Aorta (tissue), 5 donors: ENCODE measurements at regions not wholly inside any gene's neighbourhood (a gene's known extent, or its start where the extent isn't known, plus 50 kb on each side); places are given as distances from the start of the nearest gene placed in this dataset.

Experiments
- ATAC-seq: fragments of 200-7000 bp; cut with Tn5 transposase; one replicate; pipeline ENCODE4 v1.9.1; 2022; ENCODE audit warnings: moderate library complexity; ENCODE audit not compliant: low FRiP score
- DNase-seq, 2 donors: peaks; one replicate each; pipeline ENCODE4 v3.0.0-alpha.2; 2020
- H3K27ac ChIP-seq, 2 donors: one replicate each; pipeline ENCODE4 v1.5.1; 2013; ENCODE audit warnings: low read length in 2 of 2, mild to moderate bottlenecking in 2 of 2, moderate library complexity in 2 of 2, control low read depth in 1 of 2, inconsistent platforms in 1 of 2, low read depth in 1 of 2
- H3K27me3 ChIP-seq, 2 donors: one replicate each; pipeline ENCODE4 v1.6.1; 2013; ENCODE audit warnings: control low read depth in 1 of 2, low read length in 1 of 2, mild to moderate bottlenecking in 1 of 2, moderate library complexity in 1 of 2; ENCODE audit not compliant: insufficient read depth in 2 of 2, control insufficient read depth in 1 of 2
- H3K36me3 ChIP-seq, 2 donors: one replicate each; pipeline ENCODE4 v1.6.1; 2013; ENCODE audit warnings: control low read depth in 1 of 2, low read length in 1 of 2, mild to moderate bottlenecking in 1 of 2; ENCODE audit not compliant: insufficient read depth in 2 of 2, control insufficient read depth in 1 of 2
- H3K4me1 ChIP-seq, 2 donors: one replicate each; pipeline ENCODE4 v1.6.1; 2013; ENCODE audit warnings: low read length in 2 of 2, control low read depth in 1 of 2, mild to moderate bottlenecking in 1 of 2, moderate library complexity in 1 of 2; ENCODE audit not compliant: insufficient read depth in 2 of 2, control insufficient read depth in 1 of 2
- H3K4me3 ChIP-seq, 2 donors: one replicate each; pipeline ENCODE4 v1.5.1; 2013; ENCODE audit warnings: low read length in 2 of 2, control low read depth in 1 of 2, mild to moderate bottlenecking in 1 of 2
- H3K9me3 ChIP-seq: one replicate; pipeline ENCODE4 v1.6.1; 2013; ENCODE audit warnings: mild to moderate bottlenecking, low read length; ENCODE audit not compliant: control insufficient read depth
- WGBS, 2 donors: extraction: QIAGEN DNeasy Blood & Tissue Kit; methylation state at CpG; one replicate each; pipeline ENCODE4 v1.1.7; 2013; 5-methylcytosine and 5-hydroxymethylcytosine counted together
- intact Hi-C, 2 donors: fragments of 100-400 bp; cut with DNase I; formaldehyde crosslinking; loops; one replicate each; pipeline versions ENCODE4 v1.14.2 to v1.15.0; 2022
- donor health status: healthy with polysubstance abuse.
- donor health status: Bipolar disorder and iron deficiency.
- donor health status: DM: no; HTN: no; CAD: no.
- donor health status: DM: no; HTN: no; CAD: no.
- donor health status: DM: yes; HTN: yes; CAD: no.

DNA sequence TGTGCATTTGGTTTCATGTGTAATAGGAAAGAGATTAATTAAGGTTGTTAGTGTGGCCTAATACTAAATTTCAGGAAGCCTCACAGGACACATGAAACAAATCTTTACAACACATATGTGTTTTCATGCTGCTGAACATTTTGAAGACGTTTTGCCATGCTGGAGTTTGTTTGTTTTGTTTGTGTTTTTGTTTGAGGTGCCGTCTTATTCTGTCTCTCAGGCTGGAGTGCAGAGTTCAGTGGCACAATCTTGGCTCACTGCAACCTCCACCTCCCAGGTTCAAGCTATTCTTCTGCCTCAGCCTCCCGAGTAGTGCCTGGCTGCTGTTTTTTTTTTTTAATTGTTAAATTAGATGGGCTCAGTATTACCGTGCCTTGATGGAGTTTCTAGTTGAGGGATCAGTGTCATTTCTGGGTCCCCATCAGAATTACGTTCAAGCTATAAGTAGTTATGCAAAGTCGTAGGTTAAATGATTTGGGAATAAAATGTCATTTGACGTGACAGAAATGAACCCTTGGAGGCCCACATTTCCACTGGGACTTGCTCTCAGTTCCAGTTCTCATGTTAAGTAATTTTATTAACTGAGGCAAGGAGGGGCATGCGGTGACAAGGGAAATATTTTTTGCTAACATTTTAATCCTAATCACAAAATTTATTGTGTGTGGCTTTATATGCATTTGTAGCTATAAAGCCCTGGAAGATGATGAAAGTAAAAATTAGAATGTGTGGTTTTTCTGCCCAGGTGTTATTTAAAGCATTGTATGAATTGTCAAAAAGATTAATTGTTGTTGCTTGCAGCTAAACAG, 196.9 kb downstream of the TM9SF2 start:
- Histone ChIP-seq H3K27ac (no peak overlapping the region), H3K27me3 (no peaks in the 10 kb centered on the region), H3K9me3 (no peaks in the 10 kb centered on the region), H3K4me1 (no peaks in the 10 kb centered on the region), H3K4me3 (no peak overlapping the region), H3K36me3 (no peaks in the 10 kb centered on the region)
- no peak for DNase-seq
- intact Hi-C loops = no loop called here
- no peak for ATAC-seq
- 46 to 55% methylated on average over 8 of the region's 8 CpGs for WGBS, 2 donors

DNA sequence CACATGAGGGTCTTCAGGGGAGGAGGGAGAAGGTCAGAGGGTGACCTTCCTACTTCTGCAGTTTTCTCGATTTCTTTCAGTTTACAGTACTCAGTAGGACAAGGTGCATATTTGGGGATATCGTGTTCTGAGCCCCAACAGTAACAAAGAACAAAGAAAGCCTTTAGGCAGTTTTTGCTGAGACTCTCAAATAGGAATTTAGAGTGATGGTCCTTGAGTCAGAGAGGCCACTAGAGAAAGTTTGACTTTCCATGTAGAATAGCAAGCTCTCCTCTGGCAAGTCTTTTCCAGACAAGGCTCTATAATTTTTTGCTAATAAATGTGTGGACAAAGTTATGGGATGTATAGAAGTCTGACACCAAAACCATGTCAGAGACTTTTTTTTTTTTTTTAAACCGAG, 194.6 kb downstream of the TM9SF2 start:
- Histone ChIP-seq H3K36me3 (no peaks in the 10 kb centered on the region), H3K27me3 (no peaks in the 10 kb centered on the region), H3K4me1 (no peaks in the 10 kb centered on the region), H3K27ac (no peak overlapping the region), H3K9me3 (no peaks in the 10 kb centered on the region), H3K4me3 (no peak overlapping the region)
- intact Hi-C loops = no loop called here
- DNase-seq (no peak), ATAC-seq (no peak)
- WGBS, 2 donors = 90% methylated on average over 3 of the region's 3 CpGs

DNA sequence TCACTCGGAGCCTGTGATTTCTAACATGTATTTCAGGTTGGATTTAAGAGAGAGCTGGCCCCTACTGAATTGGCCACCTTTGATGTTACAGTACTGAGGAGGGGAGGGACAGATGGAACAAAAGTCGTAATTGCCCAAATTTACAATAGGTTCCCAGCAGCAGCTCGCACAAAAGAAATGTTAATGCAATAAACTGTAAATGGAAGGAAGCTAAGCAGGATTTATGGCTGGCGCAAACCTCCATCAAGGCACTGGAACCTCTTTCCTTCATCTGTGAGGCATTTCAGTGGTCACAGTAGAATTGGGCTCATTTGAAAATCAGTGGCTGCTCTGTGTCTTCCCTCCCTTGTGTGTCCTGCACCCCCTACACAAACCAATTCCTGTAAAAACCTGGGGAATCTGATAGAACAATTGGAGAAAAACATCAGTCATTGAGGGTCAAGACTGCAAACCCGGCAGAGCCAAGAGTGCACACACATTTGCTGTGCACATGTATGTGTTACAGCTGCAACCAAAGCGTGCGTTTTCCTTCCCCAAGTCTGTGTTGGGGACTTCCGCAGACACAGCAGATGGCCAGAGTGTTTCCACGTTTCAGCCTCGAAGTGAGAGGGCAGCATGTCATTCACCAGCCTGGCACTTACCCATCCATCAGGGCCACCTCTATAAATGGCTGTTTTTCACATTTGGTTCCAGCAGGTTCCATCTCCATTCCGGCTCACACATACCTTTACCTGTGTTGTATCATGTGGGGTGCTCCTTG, 192.8 kb downstream of the TM9SF2 start:
- ATAC-seq (no peak), DNase-seq (no peak)
- no peaks in the 10 kb centered on the region for H3K4me1 ChIP-seq
- H3K4me3 ChIP-seq = no peak overlapping the region
- no peaks in the 10 kb centered on the region for H3K9me3 ChIP-seq
- no peak overlapping the region for H3K27ac ChIP-seq
- 36 to 46% methylated on average over 11 of the region's 11 CpGs for WGBS, 2 donors
- H3K27me3 ChIP-seq = no peaks in the 10 kb centered on the region
- no peaks in the 10 kb centered on the region for H3K36me3 ChIP-seq
- intact Hi-C loops = no loop called here

DNA sequence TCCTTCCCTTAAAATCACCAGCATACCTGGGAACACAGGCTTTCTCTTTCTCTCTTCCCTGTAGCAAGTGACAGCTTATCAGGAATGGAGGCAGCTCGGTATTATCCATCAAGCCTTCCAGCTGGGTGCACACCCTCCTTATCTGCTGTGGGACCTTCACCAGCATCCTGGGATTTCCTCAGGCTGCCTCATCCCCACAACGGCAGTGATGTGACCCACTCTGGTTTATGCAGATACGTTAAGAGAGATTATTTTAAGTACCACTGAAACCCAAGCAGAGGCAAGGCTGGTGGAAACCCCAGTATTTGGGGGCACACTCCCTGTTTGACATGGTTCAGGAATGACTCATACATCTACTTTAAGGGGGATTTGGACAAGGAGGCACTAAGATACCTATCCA, 192.1 kb downstream of the TM9SF2 start:
- no peak for DNase-seq
- no peaks in the 10 kb centered on the region for H3K36me3 ChIP-seq
- H3K4me3 ChIP-seq = no peak overlapping the region
- ATAC-seq = no peak
- no peaks in the 10 kb centered on the region for H3K9me3 ChIP-seq
- H3K4me1 ChIP-seq = no peaks in the 10 kb centered on the region
- 36 to 61% methylated on average over 3 of the region's 3 CpGs for WGBS, 2 donors
- intact Hi-C loops = no loop called here
- H3K27me3 ChIP-seq = no peaks in the 10 kb centered on the region
- H3K27ac ChIP-seq = no peak overlapping the region

DNA sequence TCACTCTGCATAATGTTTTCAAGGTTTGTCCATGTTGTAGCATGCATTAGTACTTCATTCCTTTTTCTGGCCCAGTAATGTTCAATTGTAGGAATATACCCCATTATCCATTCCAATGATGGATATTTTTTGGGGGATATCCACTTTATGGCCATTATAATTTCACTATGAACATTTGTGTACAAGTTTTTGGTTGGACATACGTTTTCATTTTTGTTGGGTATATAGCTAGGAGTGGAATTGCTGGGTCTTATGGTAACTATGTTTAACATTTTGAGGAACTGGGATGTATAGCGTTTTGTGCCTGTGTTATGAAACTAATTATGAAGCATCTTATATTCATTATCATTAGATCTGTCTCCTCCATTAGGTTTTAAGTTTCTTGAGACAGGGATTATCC, 191.6 kb downstream of the TM9SF2 start:
- Histone ChIP-seq H3K4me3 (no peak overlapping the region), H3K9me3 (no peaks in the 10 kb centered on the region), H3K27me3 (no peaks in the 10 kb centered on the region), H3K36me3 (no peaks in the 10 kb centered on the region), H3K4me1 (no peaks in the 10 kb centered on the region), H3K27ac (no peak overlapping the region)
- 91 to 93% methylated on average over 2 of the region's 2 CpGs for WGBS, 2 donors
- ATAC-seq = no peak
- intact Hi-C loops = no loop called here
- no peak for DNase-seq

DNA sequence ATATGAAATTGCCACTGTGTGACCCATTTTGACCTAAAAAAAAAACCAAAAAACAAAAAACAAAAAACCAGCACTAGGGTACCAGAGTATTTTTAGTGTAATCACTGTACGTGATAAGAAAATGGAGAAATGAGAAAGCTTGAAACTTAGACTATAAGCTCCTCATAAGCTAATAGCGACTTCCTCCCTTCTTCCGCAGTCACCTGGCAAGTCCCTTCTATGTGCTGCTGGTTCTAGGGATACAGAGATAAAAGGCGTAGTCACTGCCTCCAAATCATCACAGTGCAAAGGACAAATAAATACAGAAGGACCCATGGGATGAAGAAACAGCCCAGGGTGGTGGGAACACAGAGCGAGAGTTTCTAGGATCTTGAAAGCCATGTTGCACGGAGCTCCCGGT, 190.3 kb downstream of the TM9SF2 start:
- intact Hi-C loops = no loop called here
- WGBS, 2 donors = 31 to 43% methylated on average over 7 of the region's 7 CpGs
- Histone ChIP-seq H3K27ac (no peak overlapping the region), H3K4me3 (no peak overlapping the region), H3K4me1 (no peaks in the 10 kb centered on the region), H3K36me3 (no peaks in the 10 kb centered on the region), H3K9me3 (no peaks in the 10 kb centered on the region), H3K27me3 (no peaks in the 10 kb centered on the region)
- no peak for DNase-seq
- ATAC-seq = no peak

DNA sequence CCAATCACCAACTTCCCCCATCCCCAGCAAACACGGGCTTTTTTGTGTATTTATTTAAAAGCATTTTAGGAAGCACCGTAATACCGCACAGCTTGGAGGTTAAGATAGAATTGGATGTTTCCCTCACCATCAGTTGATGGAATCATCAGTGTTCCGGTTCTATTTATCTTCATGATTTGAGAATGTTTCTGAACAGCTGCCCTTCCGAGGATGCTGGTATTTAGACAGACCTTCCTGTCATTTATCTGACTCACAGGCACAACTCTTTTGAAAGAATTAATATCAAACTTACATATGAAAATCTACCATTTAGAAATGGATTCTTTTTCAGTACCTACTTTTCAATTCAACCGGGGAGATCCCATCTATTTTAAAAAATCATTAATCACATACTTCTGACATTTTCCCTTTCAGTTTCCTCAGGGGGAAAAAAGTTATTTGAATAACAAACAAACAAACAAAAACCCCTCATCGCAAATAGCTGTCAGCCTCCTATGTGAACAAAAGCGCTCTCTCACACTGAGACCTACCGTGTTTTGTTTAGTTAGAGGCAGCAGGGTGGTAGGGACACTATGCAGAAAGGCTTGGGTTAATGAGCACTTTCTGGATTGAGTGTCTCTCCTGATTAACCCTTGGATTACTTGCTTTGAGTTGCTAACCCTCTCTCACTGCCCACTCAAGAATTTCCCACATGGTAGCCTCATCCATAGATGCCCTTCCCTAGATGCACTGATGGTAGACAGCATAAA, 189.3 kb downstream of the TM9SF2 start:
- WGBS, 2 donors = 68 to 76% methylated on average over 9 of the region's 9 CpGs
- ATAC-seq (no peak), DNase-seq (no peak)
- H3K9me3 ChIP-seq = no peaks in the 10 kb centered on the region
- H3K4me3 ChIP-seq = no peak overlapping the region
- H3K4me1 ChIP-seq = no peaks in the 10 kb centered on the region
- H3K36me3 ChIP-seq = no peaks in the 10 kb centered on the region
- intact Hi-C loops = no loop called here
- no peak overlapping the region for H3K27ac ChIP-seq
- H3K27me3 ChIP-seq = no peaks in the 10 kb centered on the region

DNA sequence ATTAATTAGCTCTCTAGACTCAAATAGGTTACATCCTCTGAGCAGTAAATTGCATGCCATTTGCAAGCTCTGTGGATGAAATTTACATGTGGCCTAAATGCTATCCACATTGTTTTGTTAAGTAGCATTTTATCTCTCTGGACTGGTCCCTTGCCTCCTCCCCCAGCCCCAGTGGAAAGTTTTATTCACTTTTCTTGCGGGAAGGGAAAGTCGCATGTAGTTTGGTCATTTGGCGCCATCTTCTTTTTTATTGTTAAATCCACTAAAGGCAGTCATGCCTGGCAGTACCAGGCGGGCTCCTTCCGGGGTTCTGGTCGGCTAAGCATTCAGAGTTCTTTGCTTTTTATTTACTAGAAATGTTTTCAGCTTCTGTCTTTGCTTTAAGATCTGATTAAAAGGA, 188.7 kb downstream of the TM9SF2 start:
- Histone ChIP-seq H3K4me1 (no peaks in the 10 kb centered on the region), H3K9me3 (no peaks in the 10 kb centered on the region), H3K27me3 (no peaks in the 10 kb centered on the region), H3K36me3 (no peaks in the 10 kb centered on the region), H3K4me3 (no peak overlapping the region), H3K27ac (no peak overlapping the region)
- intact Hi-C loops = no loop called here
- DNase-seq (no peak), ATAC-seq (no peak)
- 75 to 84% methylated on average over 6 of the region's 6 CpGs for WGBS, 2 donors
